Inferior parietal cortex (tissue), 1 donor: ENCODE measurements at regions not wholly inside any gene's neighbourhood (a gene's known extent, or its start where the extent isn't known, plus 50 kb on each side); places are given as distances from the start of the nearest gene placed in this dataset.

Source experiments
- DNase-seq: peaks from one replicate; pipeline ENCODE4 v3.0.0-alpha.2; 2016; ENCODE audit errors: extremely low spot score

DNA sequence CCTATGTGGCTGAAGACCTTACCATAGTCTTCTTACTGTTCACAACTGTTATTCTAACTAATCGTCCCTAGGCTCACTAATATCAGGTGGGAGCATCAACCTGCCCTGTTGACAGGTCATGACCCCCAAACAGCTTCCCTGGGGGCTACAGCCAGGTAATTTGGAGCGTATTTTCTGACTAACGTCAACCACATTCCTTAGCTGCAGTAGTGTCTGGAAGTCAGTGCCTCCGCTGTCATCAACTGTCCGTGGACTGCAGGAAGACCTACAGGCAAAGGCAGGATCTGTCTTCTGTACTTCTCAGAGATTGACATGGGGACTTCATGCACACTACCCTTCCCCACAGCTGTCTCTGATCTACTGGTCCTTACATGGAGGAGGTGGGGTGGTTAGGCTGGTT, 456.9 kb downstream of the BCL11A start:
- no peak for DNase-seq

- no peak for DNase-seq
Observed at GRCh38 chr2:60095903-60096302, 457.6 kb downstream of the BCL11A start.

GRCh38 chr2:60095202-60095815, 458.1 kb downstream of the BCL11A start:
- DNase-seq: no peak

DNA sequence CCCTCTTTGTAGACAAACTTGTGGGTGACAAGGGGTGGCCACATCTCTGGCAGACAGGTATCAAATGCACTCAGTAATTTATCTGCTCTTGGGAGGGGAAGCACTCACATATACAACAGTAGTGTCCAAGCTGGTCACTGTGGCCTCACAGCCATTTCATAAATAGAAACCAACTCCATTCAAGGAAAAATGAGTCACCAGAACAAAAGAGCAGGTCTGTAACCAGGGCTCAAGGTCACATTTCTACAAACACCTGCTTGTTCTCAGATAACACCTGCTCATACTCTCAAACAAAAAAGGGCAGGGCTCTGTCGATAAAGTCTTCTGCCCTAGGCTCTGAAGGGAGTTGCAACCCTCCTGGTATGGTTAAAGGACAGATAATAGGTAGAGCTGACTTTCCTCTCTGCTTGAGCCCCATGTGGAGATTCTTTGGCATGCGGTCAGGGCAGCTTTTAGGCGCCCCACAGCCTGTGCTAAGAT, 459.0 kb downstream of the BCL11A start:
- DNase-seq: no peak

GRCh38 chr2:60092781-60093180, 460.7 kb downstream of the BCL11A start:
- no peak for DNase-seq

DNA sequence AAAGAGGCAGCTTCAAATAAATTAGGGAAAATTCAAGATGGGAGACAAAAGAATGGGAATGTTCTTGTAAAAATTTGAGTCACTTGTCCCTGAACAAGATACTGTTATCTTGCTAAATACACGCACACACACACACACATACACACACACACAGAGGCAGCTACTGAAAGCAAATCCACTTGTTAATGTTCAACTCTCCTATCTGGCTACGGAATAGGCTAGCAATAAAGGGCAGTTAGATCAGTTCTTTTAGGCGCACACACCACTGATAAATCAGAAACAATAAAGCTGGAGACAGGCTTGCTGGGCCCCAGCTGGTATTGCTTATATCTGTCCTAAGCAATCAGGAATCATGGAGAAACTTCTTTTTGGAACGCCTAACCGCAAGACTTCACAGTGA, 461.6 kb downstream of the BCL11A start:
- no peak for DNase-seq

GRCh38 chr2:60091266-60091665, 462.2 kb downstream of the BCL11A start:
- DNase-seq: no peak

DNA sequence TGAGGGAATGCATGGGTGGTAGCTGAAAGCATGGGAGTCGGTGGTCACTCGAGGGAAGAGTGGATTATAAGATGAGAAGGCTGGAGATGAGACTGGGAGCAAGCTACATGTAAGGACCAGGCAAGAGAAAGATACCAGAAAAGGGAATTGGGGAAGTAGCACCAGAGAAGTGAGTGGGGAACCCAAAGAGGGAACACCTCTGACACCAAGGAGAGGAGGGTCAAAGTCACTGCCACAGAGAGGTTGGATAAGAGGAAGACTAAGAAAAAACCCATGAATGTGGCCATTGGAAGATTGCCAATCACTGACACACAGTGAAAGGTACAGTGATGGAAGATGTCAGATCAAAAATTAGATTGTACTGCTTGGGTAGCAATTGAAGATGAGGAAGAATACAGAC, 473.9 kb downstream of the BCL11A start:
- DNase-seq: no peak

- DNase-seq: no peak
Observed at GRCh38 chr2:60075048-60075447, 478.4 kb downstream of the BCL11A start.

- no peak for DNase-seq
Observed at GRCh38 chr2:60073201-60073600, 480.3 kb downstream of the BCL11A start.

GRCh38 chr2:60072609-60073008, 480.8 kb downstream of the BCL11A start:
- DNase-seq: no peak

GRCh38 chr2:60071490-60071831, 482.0 kb downstream of the BCL11A start:
- DNase-seq: no peak

DNA sequence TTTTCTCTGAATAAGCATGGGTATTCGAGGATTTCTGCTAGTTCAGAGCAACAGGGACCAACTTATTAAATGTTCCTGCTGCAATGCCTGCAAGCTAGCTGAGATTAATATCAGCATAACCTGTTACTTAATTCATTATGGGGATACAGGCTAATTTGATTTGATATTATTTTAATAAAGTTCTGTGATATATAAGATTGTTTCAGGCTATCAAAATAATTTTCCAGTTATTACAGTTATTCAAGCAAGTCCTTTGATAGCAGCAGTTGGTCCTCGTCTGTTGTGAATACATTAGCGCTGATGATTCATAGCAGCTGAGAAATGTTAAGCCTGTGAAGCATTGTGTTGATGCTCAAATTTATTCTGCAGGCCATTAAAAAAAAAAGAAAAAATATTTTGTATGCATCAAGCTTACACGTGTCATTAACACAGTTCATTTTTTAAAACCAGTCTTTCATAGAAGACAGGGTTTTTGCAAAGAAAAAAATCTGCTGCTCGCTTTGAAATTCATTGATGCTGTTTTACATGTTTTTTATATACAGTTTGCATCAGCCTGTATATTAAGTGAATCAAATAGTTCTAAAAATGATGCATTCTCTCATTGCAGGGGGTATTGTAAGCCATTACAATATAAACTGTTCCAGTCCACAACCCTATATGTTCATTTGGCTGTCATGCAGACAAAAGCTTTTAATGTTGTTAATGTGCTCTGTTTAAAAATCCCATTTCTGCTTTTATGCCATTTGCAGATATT, 482.5 kb downstream of the BCL11A start:
- DNase-seq: peak; percentile 20

- peak; percentile 28 for DNase-seq
Observed at GRCh38 chr2:60070196-60070595, 483.3 kb downstream of the BCL11A start.

- no peak for DNase-seq
Observed at GRCh38 chr2:60068755-60069154, 484.7 kb downstream of the BCL11A start.

DNA sequence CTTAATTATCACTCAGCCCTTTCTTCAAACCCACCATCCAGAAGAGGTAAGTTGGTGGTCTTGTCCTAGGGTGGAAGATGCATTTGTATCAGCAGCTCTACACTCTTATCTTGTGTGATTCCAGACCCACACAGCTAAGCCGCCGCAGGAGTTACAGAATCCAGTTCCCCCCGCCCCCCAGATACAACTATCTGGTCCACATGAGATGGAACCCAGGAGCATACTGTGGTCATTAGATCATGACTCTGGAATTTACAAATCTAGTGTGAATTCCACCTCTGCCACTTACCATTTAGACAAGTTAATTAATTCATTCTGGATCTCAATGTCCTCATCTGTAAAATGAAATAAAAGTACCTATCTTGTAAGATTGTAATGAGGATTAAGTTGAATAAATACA, 486.4 kb downstream of the BCL11A start:
- no peak for DNase-seq

- no peak for DNase-seq
Observed at GRCh38 chr2:60066096-60066839, 487.2 kb downstream of the BCL11A start.

- peak; percentile 41 for DNase-seq
Observed at GRCh38 chr2:60064687-60065389, 488.6 kb downstream of the BCL11A start.

DNA sequence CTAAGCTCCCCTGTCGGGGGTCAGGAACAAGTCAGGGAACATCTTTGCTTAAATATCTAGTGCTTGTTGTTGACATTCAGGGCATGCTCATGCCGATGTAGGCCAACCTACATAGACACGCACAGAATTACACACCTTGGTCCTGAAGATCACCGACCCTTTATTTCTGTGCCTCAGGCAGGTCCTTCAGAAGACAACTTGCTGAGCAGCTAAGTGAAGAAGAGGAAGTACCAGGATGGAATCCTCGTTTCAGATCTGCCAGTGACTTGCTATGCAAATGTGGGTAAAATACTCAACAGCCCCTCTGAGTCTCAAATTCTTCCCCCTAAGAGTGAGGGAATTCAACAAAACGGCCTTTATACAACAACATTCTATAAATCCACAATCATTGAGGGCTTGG, 494.7 kb downstream of the BCL11A start:
- DNase-seq: no peak

GRCh38 chr2:60054571-60055340, 498.7 kb downstream of the BCL11A start:
- no peak for DNase-seq

GRCh38 chr2:60053791-60054190, 499.7 kb downstream of the BCL11A start:
- no peak for DNase-seq
